ENCODE measurements at regions not wholly inside any gene's neighbourhood (a gene's known extent, or its start where the extent isn't known, plus 50 kb on each side); places are given as distances from the start of the nearest gene placed in this dataset.
A peak's percentile ranks its signal among the peaks of the same experiment; 100 is the strongest.

DNA sequence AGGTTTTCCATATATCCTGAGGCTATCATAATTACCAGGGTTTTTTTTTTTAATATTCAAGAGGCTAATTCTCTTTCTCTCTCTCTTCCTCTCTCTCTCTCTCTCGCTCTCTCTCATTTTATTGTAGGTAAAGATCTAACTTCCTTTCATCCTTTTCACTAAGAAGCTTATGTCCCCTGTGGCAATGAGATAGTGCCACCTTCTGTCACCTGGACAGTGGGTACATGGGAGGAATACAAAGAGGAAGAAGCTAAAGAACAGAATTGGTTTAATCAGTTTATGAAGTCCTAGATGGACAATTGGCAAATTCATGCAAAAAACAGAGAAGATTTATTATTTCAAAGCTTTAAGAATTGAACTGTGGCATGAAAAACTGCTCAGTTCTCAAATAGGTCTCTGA, 1582.3 kb upstream of the TMEFF2 start:
- no peak for DNase-seq

DNA sequence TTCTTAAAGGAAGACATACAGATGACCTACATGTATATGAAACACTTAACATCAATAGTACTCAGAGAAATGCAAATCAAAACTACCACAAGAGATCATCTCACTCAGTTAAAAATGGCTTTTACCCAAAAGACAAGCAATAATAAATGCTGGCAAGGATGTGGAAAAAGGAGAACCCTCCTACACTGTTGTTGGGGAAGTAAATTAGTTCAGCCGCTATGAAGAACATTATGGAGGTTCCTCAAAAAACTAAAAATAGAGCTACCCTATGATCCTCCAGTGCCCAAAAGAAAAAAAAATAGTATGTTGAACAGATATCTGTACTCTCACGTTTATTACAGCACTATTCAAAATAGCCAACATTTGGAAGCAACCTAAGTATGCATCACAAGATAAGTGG, 1579.4 kb upstream of the TMEFF2 start:
- DNase-seq = no peak

DNA sequence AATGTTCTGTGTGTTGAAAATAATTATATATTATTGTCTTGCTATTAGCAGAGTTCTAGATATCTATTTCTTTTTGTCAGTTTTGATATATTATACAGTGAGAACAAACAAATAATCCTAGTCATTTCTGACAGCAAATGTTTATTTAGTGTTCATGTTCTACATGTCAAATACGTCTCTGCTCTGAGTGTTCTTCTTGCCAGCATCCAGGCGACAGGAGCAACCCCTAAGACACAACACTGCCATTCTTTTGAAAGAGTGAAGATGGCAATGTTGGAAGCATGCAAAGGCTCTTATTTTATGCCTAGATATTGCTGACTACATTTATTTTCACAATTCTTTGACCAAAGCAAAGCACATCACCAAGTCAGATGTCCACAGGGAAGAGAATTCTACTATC, 1556.6 kb upstream of the TMEFF2 start:
- DNase-seq = no peak

DNA sequence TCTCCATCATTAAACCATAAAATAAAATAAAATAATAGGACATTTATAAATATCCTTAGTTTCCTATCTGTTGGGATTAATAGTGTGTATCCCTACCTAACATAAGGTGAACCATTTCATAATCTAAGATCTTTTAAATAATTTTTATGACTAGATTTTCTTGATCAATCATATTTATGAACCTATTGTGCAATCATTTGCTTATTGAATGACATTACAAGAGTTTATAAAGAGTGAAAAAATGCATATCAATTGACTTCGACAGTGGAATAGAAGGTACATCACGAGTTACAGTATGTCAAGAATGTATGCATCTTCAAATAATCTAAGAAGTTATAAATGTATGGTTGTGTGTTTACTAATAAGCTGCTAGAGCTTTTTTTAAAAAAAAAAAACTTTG, 1554.8 kb upstream of the TMEFF2 start:
- no peak for DNase-seq

DNA sequence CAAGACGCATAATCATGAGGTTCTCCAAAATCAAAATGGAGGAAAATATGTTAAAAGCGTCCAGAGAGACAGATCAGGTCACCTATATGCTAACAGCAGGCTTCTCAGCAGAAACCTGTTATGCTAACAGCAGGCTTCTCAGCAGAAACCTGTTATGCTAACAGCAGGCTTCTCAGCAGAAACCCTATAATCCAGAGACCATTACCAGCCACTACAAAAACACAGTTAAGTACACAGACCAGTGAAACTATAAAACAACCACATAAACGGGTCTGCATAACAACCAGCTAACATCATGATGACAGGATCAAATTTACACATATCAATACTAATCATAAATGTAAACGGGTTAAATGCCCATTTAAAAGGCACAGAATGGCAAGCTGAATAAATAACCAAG, 1548.4 kb upstream of the TMEFF2 start:
- DNase-seq = no peak

DNA sequence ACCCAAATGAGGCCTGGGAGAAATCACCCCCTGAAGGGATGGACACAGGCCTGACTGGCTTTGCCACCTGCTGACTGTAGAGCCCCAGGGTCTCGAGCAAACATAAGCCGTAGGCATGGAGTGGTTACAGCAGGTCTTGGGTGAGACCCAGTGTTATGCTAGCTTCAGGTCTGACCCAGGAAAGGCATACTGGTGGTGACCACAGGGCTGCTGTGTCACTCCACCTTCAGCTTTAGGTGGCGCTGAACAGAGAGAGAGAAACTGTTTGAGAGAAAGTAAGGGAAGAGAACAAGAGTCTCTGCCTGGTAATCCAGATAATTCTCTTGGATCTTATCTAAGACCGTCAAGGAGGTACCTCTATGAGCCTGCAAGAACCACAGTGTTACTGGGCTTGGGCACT, 1544.2 kb upstream of the TMEFF2 start:
- no peak for DNase-seq

DNA sequence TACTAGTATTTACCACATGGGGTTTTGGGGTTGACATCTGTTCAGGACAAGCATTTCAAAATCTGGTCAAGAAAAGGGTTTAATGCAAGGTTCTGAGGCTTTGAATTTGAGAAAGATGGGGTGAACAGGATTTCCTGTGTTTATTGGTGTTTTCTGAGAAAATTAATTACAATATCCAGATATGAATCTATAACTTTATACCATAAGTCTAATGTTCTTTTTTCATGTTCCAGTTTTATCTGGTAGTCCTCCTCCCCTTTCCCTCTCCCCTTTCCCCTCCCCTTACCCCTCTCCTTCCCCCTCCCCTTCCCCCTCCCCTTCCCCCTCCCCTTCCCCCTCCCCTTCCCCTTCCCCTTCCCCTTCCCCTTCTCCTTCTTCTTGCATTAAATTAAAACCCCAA, 1518.2 kb upstream of the TMEFF2 start:
- DNase-seq = no peak

DNA sequence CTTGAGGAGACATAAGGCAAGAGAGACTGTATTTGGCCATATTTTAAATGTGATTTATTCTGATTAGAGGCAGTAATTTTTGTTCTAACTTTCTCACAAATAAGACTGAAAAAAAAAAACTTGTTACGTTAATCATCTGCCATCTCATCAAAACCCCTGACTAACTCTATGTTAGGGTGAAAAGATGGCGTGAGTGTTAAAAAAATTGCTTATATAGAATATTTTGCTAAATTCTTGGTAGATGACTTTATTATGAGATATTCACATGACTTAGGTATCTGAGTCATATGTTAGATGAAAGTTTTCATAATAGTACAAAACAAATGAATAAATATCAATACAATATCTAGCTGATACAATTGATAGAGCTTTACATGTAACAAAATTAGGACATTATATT, 1508.7 kb upstream of the TMEFF2 start:
- no peak for DNase-seq

DNA sequence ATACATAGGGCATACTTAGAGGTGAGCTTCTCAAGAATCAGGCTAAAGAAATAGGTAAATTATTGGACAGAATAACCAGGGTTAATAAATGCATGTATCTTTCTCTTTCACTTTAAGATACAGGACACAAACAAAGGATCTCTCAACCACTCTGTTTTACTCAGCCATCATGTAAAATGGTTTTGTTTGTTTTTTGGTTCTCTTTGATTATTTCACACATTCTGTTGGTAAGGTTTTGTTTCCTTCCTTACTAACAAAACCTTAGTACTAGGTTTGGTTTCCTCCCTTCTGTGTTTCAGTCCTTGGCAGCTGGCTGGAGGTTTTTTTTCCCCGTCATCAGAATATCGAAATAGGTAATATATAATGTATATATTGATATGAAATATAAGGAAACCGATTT, 1506.8 kb upstream of the TMEFF2 start:
- no peak for DNase-seq

DNA sequence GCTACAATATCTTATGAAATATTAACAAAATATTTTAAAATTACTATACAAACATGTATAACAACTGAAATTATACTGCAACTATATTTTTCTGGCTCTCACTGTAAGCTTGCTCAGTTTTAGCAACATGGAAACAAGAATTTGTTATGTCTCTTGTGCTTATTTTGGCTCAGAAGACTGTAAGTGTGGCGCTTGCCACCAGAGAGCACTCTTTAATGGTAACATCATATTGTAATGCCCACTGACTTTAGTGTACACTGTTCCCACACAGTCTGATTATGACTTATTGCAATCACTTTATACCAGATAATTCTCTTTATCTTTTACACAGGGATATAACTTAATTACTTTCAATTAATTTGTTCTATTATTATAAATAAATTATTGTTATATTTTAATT, 1500.6 kb upstream of the TMEFF2 start:
- DNase-seq = peak; percentile 0

DNA sequence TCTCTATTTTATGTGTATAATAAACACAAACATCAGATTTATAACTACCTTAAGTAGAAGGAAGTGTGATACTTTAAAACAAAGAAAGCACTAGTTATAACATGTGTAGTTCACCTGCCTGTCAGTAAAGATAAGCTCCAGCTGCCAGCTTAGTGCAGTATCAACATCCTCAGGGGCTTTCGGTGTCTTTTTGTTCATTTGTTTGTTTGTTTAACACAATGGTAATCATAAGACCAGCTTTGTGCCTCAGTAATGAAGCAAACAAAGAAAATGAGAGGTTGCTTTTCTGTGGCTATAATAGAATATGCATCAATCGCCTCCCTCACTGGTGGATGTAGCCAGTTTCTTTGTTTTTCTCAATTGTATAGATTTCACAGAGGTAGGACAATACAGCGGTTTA, 1499.0 kb upstream of the TMEFF2 start:
- no peak for DNase-seq

DNA sequence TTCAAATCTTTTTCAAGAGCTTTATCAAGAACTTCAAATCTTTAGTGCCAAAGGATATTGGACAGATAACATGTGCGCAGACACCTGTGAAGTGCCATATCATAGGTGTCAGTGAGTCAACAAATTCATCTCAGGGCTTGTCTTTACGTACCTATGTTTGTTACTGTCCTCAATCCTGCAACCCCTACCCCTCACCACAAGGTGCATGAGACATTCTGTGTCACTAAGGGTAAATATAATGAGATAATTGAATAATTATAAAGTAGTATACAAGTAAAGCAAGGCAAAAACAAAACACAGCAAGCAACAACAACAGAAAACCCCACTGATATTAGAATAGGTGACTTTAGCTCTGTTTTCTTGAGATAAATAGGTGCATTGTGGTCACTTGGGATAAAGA, 1495.8 kb upstream of the TMEFF2 start:
- no peak for DNase-seq

DNA sequence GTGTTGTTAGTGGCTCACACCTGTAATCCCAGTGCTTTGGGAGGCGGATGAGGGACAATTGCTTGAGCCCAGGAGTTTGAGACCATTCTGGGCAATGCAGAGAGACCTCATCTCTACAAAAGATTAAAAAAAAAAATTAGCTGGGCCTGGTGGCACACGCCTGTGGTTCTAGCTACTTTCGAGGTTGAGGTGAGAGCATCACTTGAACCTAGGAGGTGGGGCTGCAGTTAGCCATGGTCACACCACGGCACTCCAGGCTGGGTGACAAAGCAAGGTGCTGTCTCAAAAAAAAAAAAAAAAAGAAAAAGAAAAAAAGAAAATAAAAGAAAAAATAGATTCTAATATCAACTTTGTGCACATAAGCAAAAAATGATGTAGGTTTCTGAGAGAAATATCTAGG, 1492.5 kb upstream of the TMEFF2 start:
- no peak for DNase-seq

DNA sequence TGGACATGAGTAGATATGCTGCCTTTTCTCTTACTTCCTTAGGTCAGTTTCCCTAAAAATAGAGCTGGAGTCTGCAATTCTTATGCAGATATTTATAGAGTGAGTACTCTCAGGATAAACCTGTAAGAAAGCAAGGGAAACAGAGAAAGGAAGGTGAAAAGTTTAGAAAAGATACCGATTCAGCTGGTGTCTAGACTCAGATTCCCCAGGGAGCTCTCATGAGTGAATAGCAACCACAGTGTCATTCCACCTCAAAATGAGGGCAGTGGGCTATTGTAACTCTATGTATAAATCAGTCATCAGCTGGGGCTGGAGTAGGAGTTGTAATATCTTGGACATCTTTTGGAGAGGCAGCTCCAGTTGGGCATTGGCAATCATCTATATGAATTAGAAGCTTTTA, 1485.1 kb upstream of the TMEFF2 start:
- no peak for DNase-seq

DNA sequence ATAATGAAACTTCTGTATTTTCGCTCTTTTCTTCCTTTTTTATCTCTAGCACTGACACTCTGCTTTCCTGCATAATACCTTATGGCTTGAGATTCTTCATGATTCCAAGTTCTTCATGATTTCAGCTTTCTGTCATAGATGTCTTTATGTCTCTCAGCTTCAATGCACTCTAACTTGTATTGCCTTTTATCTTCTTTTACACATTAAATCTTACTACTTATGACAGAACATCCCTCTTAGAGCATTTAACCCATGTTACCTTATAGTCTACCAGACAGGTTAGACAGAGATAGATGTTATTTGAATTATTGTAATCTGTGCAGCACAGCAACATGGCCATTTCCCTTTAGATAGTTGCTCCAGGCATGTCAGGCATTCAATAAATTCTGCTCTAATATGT, 1475.7 kb upstream of the TMEFF2 start:
- no peak for DNase-seq

DNA sequence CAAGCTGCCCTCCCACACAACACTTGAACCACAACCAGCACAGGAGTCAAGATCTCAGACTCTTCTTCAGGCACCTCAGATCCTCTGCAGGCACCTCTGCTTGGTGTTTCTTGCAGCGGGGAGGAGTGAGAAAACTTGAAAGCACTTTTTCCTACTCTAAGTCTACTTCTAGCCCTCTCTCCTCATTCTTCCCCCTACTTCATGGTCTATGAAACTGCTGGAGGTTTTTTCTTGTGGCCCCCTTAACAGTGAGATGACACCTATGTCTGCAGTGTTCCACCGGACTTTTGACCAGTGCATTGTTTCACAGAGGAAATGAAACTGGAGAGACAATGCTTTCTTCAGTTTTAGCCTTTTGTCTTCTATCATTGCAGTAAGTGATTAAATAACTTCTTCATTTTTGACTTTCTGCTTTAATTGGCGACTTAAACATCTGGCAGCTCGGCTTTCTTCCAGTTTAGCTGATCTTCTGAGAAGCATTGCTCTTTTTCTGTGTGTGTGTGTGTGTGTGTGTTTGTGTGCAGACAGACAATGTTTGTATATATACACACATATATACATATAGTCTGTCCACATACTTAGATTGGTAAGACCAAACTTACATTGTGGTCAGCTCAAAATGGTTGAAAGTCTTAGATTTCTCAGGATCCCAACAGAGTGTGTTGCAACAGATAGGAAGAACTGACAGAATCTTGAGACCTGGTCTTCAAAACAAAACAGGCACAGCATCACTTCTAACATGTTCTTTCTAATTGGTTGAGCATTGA, 1474.0 kb upstream of the TMEFF2 start:
- no peak for DNase-seq

DNA sequence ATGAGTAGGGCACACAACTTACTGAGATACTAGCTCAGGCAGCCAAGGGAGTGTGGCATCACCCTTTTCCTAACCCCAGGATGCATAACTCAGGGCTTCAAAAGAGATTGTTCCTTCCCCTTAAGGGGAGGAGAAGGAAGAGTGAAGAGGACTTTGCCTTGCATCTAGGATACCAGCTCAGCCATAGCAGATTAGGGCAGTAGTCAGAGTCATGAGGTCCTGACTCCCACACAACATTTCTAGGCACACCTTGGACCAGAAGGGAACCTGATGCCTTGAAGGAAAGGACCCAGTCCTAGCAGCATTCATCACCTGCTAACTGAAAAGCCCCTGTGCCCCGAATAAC, 1433.2 kb upstream of the TMEFF2 start:
- DNase-seq = no peak

DNA sequence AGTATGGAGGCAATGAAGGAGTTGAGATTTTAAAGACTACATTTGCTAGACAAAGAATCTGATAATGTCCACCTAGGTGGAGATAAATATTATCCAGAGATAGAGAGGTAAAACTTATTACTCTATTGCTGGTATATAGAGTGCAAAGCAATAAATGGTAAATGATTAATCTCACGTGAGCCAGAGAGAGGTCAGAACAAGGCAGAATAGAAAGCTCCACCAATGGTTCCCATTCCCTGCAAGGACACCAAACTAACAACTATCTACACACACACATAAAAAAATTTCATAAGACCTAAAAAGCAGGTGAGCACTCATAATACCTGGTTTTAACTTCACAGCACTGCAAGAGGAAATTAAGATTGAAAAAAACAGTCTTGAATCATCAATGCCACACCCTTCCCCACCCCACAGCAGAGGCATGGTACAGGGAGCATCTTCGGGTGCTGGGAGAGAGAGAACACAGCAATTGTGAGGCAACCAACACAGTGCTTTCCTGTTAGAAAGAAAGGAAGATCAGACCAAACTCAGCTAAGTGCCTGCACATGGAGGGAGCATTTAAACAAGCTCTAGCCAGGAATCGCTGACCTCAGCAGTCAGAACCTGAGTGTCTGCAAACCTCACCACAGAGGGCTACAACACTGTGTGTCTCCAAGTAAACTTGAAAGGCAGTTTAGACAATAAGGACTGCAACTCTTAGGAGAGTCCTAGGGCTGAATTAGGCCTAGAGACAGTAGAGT, 1432.6 kb upstream of the TMEFF2 start:
- DNase-seq = no peak

DNA sequence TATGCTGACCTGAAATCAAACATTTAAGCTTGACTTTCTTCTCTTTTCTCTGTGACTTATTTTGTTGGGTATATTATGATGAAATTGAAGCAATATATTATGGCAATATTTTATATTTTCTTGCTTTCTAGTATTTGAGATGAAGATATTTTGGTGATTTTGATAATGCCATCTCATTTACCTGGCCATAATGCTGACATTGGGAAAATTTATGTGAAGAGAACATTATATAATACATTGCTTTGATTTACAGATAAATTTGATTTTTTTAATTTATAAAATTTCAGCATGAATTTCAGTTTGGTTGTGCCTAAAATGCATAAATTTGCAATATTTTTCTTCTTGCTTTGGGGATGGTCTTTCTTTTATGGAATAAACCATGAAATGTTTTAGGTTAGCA, 1413.7 kb upstream of the TMEFF2 start:
- DNase-seq = no peak

DNA sequence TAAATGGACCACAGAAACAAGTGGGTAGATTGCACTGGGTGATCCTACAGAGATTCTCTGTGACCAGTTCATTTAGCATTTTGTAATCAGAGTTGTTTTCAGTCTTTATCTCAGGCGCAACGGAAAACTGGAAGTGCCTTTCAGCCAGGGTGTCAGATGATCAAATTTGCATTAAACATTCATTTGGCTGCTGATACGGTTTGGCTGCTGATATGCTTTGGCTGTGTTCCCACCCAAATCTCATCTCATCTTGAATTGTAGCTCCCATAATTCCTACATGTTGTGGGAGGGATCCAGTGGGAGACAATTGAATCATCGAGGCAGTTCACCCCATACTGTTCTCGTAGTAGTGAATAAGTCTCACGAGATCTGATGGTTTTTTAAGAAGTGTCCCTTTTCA, 1396.1 kb upstream of the TMEFF2 start:
- DNase-seq = no peak

DNA sequence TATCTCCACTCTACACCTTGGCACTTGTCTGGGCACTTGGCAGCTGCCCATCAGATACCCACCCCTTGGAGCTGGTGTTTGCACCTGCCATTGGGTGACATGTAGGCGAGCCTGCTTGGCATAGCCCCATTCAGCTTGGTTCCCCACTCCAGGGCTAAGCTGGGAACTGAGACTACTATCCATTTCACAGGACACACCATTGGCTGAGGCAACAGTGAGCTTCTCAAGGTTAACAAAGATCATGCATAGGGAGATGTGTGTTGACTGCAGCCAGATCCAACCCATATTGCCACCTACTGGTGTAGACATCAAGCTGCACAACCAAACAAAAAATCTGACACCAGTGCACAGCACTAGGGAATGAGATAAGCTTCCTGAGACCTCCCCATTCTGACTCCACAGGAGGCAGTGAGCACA, 1389.8 kb upstream of the TMEFF2 start:
- peak; percentile 1 for DNase-seq

DNA sequence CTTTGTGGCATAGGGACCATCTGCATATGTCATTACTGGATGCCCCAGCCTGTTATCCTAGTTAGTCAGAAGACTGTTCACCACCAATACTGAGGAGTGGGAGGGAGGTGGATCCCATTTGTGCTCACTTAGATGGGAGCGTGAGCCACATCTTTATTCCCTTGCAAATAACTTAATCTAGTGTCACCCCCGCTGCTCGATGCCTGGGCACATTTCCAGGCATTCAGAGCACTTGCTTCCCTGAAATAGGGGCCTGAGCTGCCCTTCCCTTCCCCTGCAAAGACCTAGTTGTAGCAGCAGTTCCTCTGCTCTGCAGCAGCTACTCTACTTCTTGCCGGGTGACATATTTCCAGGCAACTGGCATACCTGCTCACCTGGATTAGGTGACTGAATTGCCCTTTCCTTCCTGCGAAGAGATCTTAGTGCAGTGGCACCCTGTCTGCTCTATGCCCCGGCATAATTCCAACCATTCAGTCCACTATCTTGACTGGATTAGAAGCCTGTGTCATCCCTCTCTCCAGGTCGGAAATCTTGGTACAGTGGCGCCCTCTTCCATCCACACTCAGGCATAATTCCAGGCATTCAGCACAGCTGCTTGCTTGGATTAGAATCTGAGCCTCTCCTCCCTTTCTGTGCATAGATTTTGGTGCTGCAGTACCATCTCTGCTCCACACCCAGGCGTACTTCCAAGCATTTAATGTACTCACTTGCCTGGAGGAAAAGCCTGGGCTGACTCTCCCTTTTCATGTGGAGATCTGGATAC, 1389.1 kb upstream of the TMEFF2 start:
- no peak for DNase-seq

DNA sequence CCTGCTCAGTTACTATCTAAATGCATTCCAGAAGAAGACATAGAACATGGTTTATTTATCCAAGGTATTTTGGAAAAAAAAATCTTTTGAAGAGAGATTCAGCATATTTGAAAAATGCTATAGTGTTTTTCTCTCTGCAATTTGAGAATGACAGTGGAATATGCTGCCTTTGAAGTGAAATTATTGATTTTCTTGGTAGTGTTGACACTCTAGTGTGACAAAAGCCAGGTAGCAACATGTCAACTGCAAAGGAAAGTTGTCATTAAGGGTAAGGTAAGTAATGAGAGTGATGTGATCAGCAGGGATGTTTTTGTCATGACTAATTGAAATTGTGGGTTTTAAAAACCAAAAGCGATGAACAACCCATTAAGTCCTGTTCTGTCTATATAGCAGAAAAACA, 1387.1 kb upstream of the TMEFF2 start:
- DNase-seq = no peak

All from DMS 273 treated with DMSO at 0.1 percent for 48 hours (cell line).